K562 (cell line): ENCODE measurements at regions not wholly inside any gene's neighbourhood (a gene's known extent, or its start where the extent isn't known, plus 50 kb on each side); places are given as distances from the start of the nearest gene placed in this dataset.

Experiments
- ATAC-seq: fragments of 200-7000 bp; cut with Tn5 transposase; 3 replicates; pipeline ENCODE4 v1.9.1; 2020; ENCODE audit warnings: moderate library complexity
- BruUV-seq: library from RNA; stranded (reverse); fragments of 400-500 nt; replicated peaks from 2 replicates; lab custom pipeline; 2021; lab: Mats Ljungman, UMichigan
- CTCF ChIA-PET: fragments of 300-600 bp; formaldehyde crosslinking; extraction: SDS; loops from one replicate; lab custom pipeline; 2021; ENCODE audit warnings: low intra/inter-chr PET ratio; lab: Yijun Ruan, JAX
- POLR2A ChIA-PET: fragments of 300-600, 350-650 bp; sonication (Branson Sonifier 250); formaldehyde crosslinking; extraction: SDS; loops from one replicate; lab custom pipeline; 2021; ENCODE audit warnings: antibody characterized with exemption, inconsistent platforms; lab: Yijun Ruan, JAX
- DNase-seq, 4 experiments: peaks; one replicate each; pipeline versions ENCODE4 v3.0.0 to v3.0.0-alpha.2; 2011 to 2018; ENCODE audit warnings: low spot score in 3 of 4, mixed read lengths in 3 of 4; ENCODE audit errors: extremely low read depth in 1 of 4
- FAIRE-seq: peaks from 2 replicates; lab custom pipeline; 2011; peaks lifted over from hg19 to GRCh38; lab: Jason Lieb, UNC
- H2AFZ ChIP-seq: 2 replicates; pipeline ENCODE4 v1.6.0; 2011; ENCODE audit warnings: low read depth, low read length, control low read depth, inconsistent platforms
- H3K27ac ChIP-seq: fragments of 200-600 bp; 3 replicates; pipeline ENCODE4 v1.8.0; 2011; ENCODE audit warnings: low read depth, mild to moderate bottlenecking, control low read depth, inconsistent platforms, low read length, moderate library complexity, mixed read lengths; ENCODE audit errors: extremely low read depth
- H3K27me3 ChIP-seq, 2 experiments: fragments of 300-600 bp in 1 of 2; 2 replicates in 1 of 2; 3 replicates in 1 of 2; pipeline versions ENCODE4 v1.6.0 to v1.8.0; 2011; ENCODE audit warnings: inconsistent platforms in 2 of 2, low read length in 2 of 2, mild to moderate bottlenecking in 1 of 2, mixed read lengths in 1 of 2, moderate library complexity in 1 of 2; ENCODE audit not compliant: control insufficient read depth in 2 of 2, insufficient read depth in 2 of 2
- H3K36me3 ChIP-seq: fragments of 300-600 bp; 3 replicates; pipeline ENCODE4 v1.8.0; 2011; ENCODE audit warnings: mild to moderate bottlenecking, low read length, inconsistent platforms; ENCODE audit not compliant: control insufficient read depth, insufficient read depth
- H3K4me1 ChIP-seq, 2 experiments: fragments of 200-600 bp in 1 of 2; replicated peaks in 1 of 2; 2 replicates in 1 of 2; 3 replicates in 1 of 2; pipeline versions ENCODE4 v1.5.1 to v1.8.0; 2011; ENCODE audit warnings: inconsistent platforms in 2 of 2, low read length in 2 of 2, mild to moderate bottlenecking in 1 of 2, mixed read lengths in 1 of 2, moderate library complexity in 1 of 2; ENCODE audit not compliant: control insufficient read depth in 2 of 2, insufficient read depth in 2 of 2
- H3K4me2 ChIP-seq: 2 replicates; pipeline ENCODE4 v1.6.1; 2011; ENCODE audit warnings: low read length, control low read depth, inconsistent platforms, mixed read lengths; ENCODE audit not compliant: insufficient read depth
- H3K4me3 ChIP-seq: fragments of 200-600 bp; sonication (generic), shearing (Covaris generic); 2 replicates; pipeline ENCODE4 v1.5.1; 2016; ENCODE audit warnings: control low read depth, inconsistent platforms
- H3K79me2 ChIP-seq: fragments of 200-600 bp; 3 replicates; pipeline ENCODE4 v1.8.0; 2011; ENCODE audit warnings: low read length, inconsistent platforms; ENCODE audit not compliant: control insufficient read depth, insufficient read depth
- H3K9ac ChIP-seq, 2 experiments: 2 replicates each; pipeline versions ENCODE4 v1.6.0 to v1.6.1; 2011; ENCODE audit warnings: low read depth in 2 of 2, low read length in 2 of 2, control low read depth in 1 of 2, inconsistent platforms in 1 of 2, mild to moderate bottlenecking in 1 of 2, mixed read lengths in 1 of 2; ENCODE audit not compliant: insufficient read depth in 1 of 2
- H3K9me1 ChIP-seq: one replicate; pipeline ENCODE4 v1.6.0; 2011; ENCODE audit warnings: inconsistent platforms, mild to moderate bottlenecking, low read length, moderate library complexity; ENCODE audit not compliant: control insufficient read depth, insufficient read depth
- H3K9me3 ChIP-seq: replicated peaks from 2 replicates; pipeline ENCODE4 v1.5.1; 2011; ENCODE audit warnings: low read depth, low read length, inconsistent platforms; ENCODE audit not compliant: control insufficient read depth, insufficient read depth
- H4K20me1 ChIP-seq: replicated peaks from 2 replicates; pipeline ENCODE4 v1.6.1; 2011; ENCODE audit warnings: low read length, inconsistent platforms, mixed read lengths; ENCODE audit not compliant: control insufficient read depth, insufficient read depth
- FOXP1 ChIP-seq: sonication (generic); formaldehyde crosslinking; IDR thresholded peaks from 2 replicates; pipeline ENCODE4 v1.8.0; 2022; ENCODE audit warnings: mild to moderate bottlenecking, missing genetic modification reagents
- LARP7 ChIP-seq: fragments of 450-650 bp; IDR thresholded peaks from 2 replicates; pipeline ENCODE4 v1.6.1; 2016
- MCM7 ChIP-seq, 2 experiments: fragments of 450-650 bp; IDR thresholded peaks; 2 replicates each; pipeline ENCODE4 v1.6.1; 2016 to 2018
- PRDM10 ChIP-seq: fragments of 450-650 bp; IDR thresholded peaks from 2 replicates; pipeline ENCODE4 v1.6.1; 2018; ENCODE audit not compliant: partially characterized antibody
- SMC3 ChIP-seq: conservative IDR thresholded peaks from 2 replicates; pipeline ENCODE4 v1.6.1; 2011; ENCODE audit warnings: low read depth, low read length, improper control_type of control experiment; ENCODE audit not compliant: insufficient read depth
- WHSC1 ChIP-seq: IDR thresholded peaks from one replicate; pipeline ENCODE4 v1.6.1; 2012; ENCODE audit warnings: low read length, control low read depth, inconsistent platforms
- ZC3H11A ChIP-seq: IDR thresholded peaks from 2 replicates; pipeline ENCODE4 v1.6.1; 2012; ENCODE audit warnings: low read depth, low read length, improper control_type of control experiment
- ZNF41 ChIP-seq: fragments of 250-450 bp; sonication (Bioruptor Pico); conservative IDR thresholded peaks from 2 replicates; pipeline ENCODE4 v1.4.0; 2020; ENCODE audit warnings: mild to moderate bottlenecking
- WGBS: fragments of 100-300 bp; shearing (Covaris generic); methylation state at CpG from one replicate; pipeline ENCODE4 v1.1.6; 2016; ENCODE audit warnings: low coverage, mixed read lengths; ENCODE audit not compliant: insufficient coverage; ENCODE audit errors: missing lambda C conversion rate; 5-methylcytosine and 5-hydroxymethylcytosine counted together
- in situ Hi-C: fragments of 300-500 bp; cut with MboI; formaldehyde crosslinking; loops from 4 replicates; pipeline ENCODE4 v1.15.0; 2018; ENCODE audit warnings: inconsistent platforms, mixed read lengths
- intact Hi-C: fragments of 100-400 bp; cut with micrococcal nuclease; formaldehyde crosslinking; loops from 2 replicates; pipeline ENCODE4 v1.14.2; 2022
- TF ChIP-seq, protein P1 (sequence below): fragments of 450-650 bp; IDR thresholded peaks from 2 replicates; pipeline ENCODE4 v1.6.1; 2016; ENCODE audit warnings: low read depth
- TF ChIP-seq, protein P2 (sequence below): fragments of 250-450 bp; sonication (Bioruptor Pico); IDR thresholded peaks from 2 replicates; pipeline ENCODE4 v1.6.1; 2021; ENCODE audit warnings: mild to moderate bottlenecking
- TF ChIP-seq, protein P3 (sequence below): fragments of 450-650 bp; IDR thresholded peaks from 2 replicates; pipeline ENCODE4 v1.6.1; 2016

- no peak for DNase-seq
- no peak for FAIRE-seq
- POLR2A ChIA-PET: interaction anchor here (1.2 kb wide), 1 partner anchor 10 kb away, joined by 6 read pairs; no protein-coding TSS in a partner anchor
- peaks cover 0 to 7% of the 10 kb centered on the region in 2 experiments; a peak in 1 of 5 replicates for H3K27me3 ChIP-seq
- H3K9ac ChIP-seq: no peak overlapping the region
- no peak overlapping the region for H3K27ac ChIP-seq
- in situ Hi-C loops (no loop called here), intact Hi-C loops (no loop called here)
- TF ChIP-seq FOXP1 (CRISPR knock-in tag) (no peak), PRDM10 (no peak), LARP7 (no peak), ZC3H11A (no peak), ZNF41 (CRISPR knock-in tag) (no peak), WHSC1 (no peak), SMC3 (no peak), MCM7 (IDR thresholded peaks at IDR 0.05) (no peak)
- TF ChIP-seq, protein P1, sequence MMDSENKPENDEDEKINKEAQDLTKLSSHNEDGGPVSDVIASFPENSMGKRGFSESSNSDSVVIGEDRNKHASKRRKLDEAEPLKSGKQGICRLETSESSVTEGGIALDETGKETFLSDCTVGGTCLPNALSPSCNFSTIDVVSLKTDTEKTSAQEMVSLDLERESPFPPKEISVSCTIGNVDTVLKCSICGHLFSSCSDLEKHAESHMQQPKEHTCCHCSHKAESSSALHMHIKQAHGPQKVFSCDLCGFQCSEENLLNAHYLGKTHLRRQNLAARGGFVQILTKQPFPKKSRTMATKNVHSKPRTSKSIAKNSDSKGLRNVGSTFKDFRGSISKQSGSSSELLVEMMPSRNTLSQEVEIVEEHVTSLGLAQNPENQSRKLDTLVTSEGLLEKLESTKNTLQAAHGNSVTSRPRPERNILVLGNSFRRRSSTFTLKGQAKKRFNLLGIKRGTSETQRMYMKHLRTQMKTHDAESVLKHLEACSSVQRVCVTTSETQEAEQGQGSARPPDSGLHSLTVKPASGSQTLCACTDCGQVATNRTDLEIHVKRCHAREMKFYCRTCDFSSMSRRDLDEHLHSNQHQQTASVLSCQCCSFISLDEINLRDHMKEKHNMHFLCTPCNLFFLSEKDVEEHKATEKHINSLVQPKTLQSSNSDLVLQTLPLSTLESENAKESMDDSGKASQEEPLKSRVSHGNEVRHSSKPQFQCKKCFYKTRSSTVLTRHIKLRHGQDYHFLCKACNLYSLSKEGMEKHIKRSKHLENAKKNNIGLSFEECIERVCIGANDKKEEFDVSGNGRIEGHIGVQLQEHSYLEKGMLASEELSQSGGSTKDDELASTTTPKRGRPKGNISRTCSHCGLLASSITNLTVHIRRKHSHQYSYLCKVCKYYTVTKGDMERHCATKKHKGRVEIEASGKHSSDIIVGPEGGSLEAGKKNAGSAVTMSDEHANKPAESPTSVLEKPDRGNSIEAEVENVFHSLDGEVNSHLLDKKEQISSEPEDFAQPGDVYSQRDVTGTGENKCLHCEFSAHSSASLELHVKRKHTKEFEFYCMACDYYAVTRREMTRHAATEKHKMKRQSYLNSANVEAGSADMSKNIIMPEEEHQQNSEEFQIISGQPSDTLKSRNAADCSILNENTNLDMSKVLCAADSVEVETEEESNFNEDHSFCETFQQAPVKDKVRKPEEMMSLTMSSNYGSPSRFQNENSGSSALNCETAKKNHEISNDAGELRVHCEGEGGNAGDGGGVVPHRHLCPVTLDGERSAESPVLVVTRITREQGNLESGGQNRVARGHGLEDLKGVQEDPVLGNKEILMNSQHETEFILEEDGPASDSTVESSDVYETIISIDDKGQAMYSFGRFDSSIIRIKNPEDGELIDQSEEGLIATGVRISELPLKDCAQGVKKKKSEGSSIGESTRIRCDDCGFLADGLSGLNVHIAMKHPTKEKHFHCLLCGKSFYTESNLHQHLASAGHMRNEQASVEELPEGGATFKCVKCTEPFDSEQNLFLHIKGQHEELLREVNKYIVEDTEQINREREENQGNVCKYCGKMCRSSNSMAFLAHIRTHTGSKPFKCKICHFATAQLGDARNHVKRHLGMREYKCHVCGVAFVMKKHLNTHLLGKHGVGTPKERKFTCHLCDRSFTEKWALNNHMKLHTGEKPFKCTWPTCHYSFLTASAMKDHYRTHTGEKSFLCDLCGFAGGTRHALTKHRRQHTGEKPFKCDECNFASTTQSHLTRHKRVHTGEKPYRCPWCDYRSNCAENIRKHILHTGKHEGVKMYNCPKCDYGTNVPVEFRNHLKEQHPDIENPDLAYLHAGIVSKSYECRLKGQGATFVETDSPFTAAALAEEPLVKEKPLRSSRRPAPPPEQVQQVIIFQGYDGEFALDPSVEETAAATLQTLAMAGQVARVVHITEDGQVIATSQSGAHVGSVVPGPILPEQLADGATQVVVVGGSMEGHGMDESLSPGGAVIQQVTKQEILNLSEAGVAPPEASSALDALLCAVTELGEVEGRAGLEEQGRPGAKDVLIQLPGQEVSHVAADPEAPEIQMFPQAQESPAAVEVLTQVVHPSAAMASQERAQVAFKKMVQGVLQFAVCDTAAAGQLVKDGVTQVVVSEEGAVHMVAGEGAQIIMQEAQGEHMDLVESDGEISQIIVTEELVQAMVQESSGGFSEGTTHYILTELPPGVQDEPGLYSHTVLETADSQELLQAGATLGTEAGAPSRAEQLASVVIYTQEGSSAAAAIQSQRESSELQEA: no peak
- TF ChIP-seq, protein P2, sequence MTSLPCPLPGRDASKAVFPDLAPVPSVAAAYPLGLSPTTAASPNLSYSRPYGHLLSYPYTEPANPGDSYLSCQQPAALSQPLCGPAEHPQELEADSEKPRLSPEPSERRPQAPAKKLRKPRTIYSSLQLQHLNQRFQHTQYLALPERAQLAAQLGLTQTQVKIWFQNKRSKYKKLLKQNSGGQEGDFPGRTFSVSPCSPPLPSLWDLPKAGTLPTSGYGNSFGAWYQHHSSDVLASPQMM (CRISPR knock-in tag): no peak
- TF ChIP-seq, protein P3, sequence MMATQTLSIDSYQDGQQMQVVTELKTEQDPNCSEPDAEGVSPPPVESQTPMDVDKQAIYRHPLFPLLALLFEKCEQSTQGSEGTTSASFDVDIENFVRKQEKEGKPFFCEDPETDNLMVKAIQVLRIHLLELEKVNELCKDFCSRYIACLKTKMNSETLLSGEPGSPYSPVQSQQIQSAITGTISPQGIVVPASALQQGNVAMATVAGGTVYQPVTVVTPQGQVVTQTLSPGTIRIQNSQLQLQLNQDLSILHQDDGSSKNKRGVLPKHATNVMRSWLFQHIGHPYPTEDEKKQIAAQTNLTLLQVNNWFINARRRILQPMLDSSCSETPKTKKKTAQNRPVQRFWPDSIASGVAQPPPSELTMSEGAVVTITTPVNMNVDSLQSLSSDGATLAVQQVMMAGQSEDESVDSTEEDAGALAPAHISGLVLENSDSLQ: no peak
- WGBS: 4% methylated on average over 1 of the region's 1 CpG
- BruUV-seq: no TSS peak
- H3K4me3 ChIP-seq: no peak overlapping the region
- H3K4me2 ChIP-seq: no peak overlapping the region
- H3K79me2 ChIP-seq: no peaks in the 10 kb centered on the region
- H3K9me1 ChIP-seq: no peaks in the 10 kb centered on the region
- H3K36me3 ChIP-seq: no peaks in the 10 kb centered on the region
- peaks cover under 1% of the 10 kb centered on the region in 2 experiments; a peak in 3 of 5 replicates for H3K4me1 ChIP-seq
- H4K20me1 ChIP-seq: no peaks in the 10 kb centered on the region
- no peak overlapping the region for H2AFZ ChIP-seq
- ATAC-seq: no peak
- H3K9me3 ChIP-seq: no peaks in the 10 kb centered on the region
- CTCF ChIA-PET: no interaction called here
Observed at GRCh38 chr7:67448271-67448670, 451.6 kb downstream of the TYW1 start.
